ENCODE measurements at regions not wholly inside any gene's neighbourhood (a gene's known extent, or its start where the extent isn't known, plus 50 kb on each side); places are given as distances from the start of the nearest gene placed in this dataset.

GRCh38 chr14:39568809-39569538, 136.7 kb upstream of the FBXO33 start:
- no peak for TF ChIP-seq CTCF (IDR thresholded peaks at IDR 0.05)
- no peak for TF ChIP-seq POLR2A (IDR thresholded peaks at IDR 0.05)

All from stomach (tissue), 4 donors.